Mammary epithelial cell (primary cell): ENCODE measurements at regions not wholly inside any gene's neighbourhood (a gene's known extent, or its start where the extent isn't known, plus 50 kb on each side); places are given as distances from the start of the nearest gene placed in this dataset.

Experiments
- CTCF ChIP-seq, 2 donors: IDR thresholded peaks in 1 of 2; conservative IDR thresholded peaks in 1 of 2; 2 replicates each; pipeline ENCODE4 v1.5.1; 2011 to 2012; ENCODE audit warnings: inconsistent platforms in 2 of 2, low read length in 2 of 2, mild to moderate bottlenecking in 2 of 2, control low read depth in 1 of 2, low read depth in 1 of 2; ENCODE audit not compliant: insufficient read depth in 1 of 2; ENCODE audit errors: extremely low read depth in 1 of 2
- EZH2 ChIP-seq: IDR thresholded peaks from 2 replicates; pipeline ENCODE4 v1.6.1; 2012; ENCODE audit warnings: low read length, inconsistent platforms, borderline replicate concordance

- TF ChIP-seq CTCF (conservative IDR thresholded peaks at IDR 0.05 in 1 of 2, IDR thresholded peaks at IDR 0.05 in 1 of 2; ENCODE audit: extremely low read depth in 1 of 2, insufficient read depth in 1 of 2, low read depth in 1 of 2, low read length in 2 of 2) = no peak
- no peak for TF ChIP-seq EZH2
Observed at GRCh38 chr18:8514409-8514808, 94.8 kb upstream of the RAB12 start.
